K562 (cell line): ENCODE measurements at regions not wholly inside any gene's neighbourhood (a gene's known extent, or its start where the extent isn't known, plus 50 kb on each side); places are given as distances from the start of the nearest gene placed in this dataset.

ENCODE experiments used
- CEBPB ChIP-seq: fragments of 450-650 bp; IDR thresholded peaks from 2 replicates; pipeline ENCODE4 v1.6.1; 2016; ENCODE audit warnings: missing genetic modification characterization, missing compliant biosample characterization
- CTBP1 ChIP-seq: fragments of 450-650 bp; IDR thresholded peaks from 2 replicates; pipeline ENCODE4 v1.6.1; 2016; ENCODE audit warnings: borderline replicate concordance
- SMAD3 ChIP-seq: fragments of 450-650 bp; formaldehyde crosslinking; conservative IDR thresholded peaks from 2 replicates; pipeline ENCODE4 v1.4.0; 2020; ENCODE audit warnings: mild to moderate bottlenecking
- TGIF2 ChIP-seq: sonication (generic); formaldehyde crosslinking; IDR thresholded peaks from 2 replicates; pipeline ENCODE4 v1.8.1; 2022; ENCODE audit warnings: mild to moderate bottlenecking, missing genetic modification reagents, moderate library complexity
- YY1 ChIP-seq, 3 experiments: IDR thresholded peaks; 2 replicates each; pipeline ENCODE4 v1.6.1; 2011; ENCODE audit warnings: low read length in 2 of 3, mild to moderate bottlenecking in 2 of 3, moderate library complexity in 2 of 3, borderline replicate concordance in 1 of 3, control low read depth in 1 of 3, low read depth in 1 of 3; ENCODE audit not compliant: insufficient read depth in 3 of 3, insufficient replicate concordance in 2 of 3, control insufficient read depth in 1 of 3, insufficient read length in 1 of 3; ENCODE audit errors: extremely low read depth in 1 of 3
- TF ChIP-seq, protein P1 (sequence below): fragments of 250-450 bp; sonication (Bioruptor Pico); IDR thresholded peaks from 2 replicates; pipeline ENCODE4 v1.5.0; 2021

DNA sequence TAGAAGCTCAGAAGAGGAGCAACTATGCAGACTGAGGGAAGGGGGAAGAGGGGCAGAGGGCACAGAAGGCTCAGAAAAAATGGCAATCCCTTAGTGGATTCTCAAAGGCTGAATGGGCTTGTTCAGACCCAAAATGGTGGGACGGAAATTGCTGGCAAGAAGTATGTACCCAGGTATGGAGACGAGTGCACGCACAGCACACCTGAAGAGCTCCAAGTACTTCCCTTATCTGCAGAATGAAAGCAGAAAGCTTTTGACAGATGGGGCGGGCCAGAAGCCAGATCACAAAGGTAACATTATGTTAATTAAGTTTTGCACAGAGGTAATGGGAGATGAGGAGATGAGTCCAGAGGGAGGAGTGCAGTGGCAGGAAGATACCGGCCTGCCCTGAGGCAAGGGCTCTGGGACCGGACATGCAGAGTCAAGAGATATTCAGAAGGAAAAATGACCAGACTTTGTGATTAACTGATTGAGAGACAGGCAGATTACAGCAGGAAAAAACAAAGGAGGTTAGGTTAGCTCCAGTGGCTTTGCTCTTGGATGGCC is 138.1 kb upstream of the PIK3R1 start:
- TF ChIP-seq SMAD3 (CRISPR knock-in tag) (no peak), CTBP1 (no peak), TGIF2 (CRISPR knock-in tag) (no peak), YY1 (IDR thresholded peaks at IDR 0.05; ENCODE audit: borderline replicate concordance in 1 of 3, control insufficient read depth in 1 of 3, extremely low read depth in 1 of 3, insufficient read depth in 3 of 3, insufficient read length in 1 of 3, insufficient replicate concordance in 2 of 3, low read depth in 1 of 3, low read length in 2 of 3) (no peak), CEBPB (tag) (no peak)
- TF ChIP-seq, protein P1, sequence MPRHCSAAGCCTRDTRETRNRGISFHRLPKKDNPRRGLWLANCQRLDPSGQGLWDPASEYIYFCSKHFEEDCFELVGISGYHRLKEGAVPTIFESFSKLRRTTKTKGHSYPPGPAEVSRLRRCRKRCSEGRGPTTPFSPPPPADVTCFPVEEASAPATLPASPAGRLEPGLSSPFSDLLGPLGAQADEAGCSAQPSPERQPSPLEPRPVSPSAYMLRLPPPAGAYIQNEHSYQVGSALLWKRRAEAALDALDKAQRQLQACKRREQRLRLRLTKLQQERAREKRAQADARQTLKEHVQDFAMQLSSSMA (CRISPR knock-in tag), result no peak
